Anterior cingulate cortex (tissue), 58 donors: ENCODE measurements at regions not wholly inside any gene's neighbourhood (a gene's known extent, or its start where the extent isn't known, plus 50 kb on each side); places are given as distances from the start of the nearest gene placed in this dataset.

Source experiments
- DNase-seq, 58 donors: peaks; one replicate each; lab custom pipeline; 2025; lab: John Stamatoyannopoulos, UW

- no peak for DNase-seq
These were observed 64.2 kb upstream of the TNRC6C start for GRCh38 chr17:77894126-77894956.

DNA sequence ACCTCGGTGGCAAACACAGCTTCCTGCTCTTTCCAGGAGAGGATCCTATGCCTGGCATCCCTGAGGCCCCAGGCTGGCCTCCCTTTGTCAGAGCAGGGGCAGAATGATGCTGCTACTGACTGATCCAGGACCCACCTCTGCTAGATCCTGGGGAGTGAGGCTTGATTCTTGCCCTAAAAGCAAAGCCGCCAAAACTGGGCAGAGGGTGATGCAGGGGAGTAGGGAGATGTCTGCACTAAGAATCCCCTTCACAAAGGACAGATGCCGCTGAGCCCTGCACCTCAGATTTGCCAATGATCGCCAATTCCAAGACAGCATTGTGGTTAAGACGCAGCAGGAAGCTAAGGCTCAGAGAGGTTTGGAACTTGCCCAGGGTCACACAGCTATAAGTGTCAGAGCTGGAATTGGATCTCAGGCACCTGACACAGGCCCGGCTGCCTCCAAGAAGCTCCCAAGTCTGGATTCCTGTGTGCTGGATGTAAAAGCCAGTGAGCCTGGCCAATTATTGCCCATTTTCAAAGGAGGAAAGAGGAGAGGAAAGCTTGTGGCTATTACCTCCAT, 60.7 kb upstream of the TNRC6C start:
- no peak for DNase-seq

- peak in 6 of 58 donors; percentile 10 to 54 (median 42) for DNase-seq
These were observed 59.7 kb upstream of the TNRC6C start for GRCh38 chr17:77898521-77899434.

DNA sequence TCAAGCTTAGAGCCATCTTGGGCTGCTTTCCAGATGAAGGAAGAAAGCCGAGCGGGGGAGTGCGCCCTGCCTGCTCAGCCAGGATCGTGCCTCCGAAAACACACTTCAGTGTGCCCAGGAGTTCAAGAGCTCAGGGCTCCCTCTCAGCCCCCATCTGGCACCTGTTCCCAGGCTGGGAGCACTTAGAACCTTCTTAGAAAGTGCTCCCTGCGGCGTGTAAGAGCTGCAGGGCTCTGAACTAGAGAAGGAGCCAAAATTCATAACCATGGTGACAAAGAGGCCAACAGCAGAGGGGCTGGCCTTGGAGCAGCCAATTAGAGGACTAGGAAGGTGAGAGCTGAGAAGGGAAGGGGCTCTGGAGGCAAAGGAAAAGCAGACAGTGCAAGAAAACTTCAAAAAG, 59.0 kb upstream of the TNRC6C start:
- peak in 11 of 58 donors; percentile 17 to 52 (median 33) for DNase-seq

GRCh38 chr17:77901481-77901880, 57.0 kb upstream of the TNRC6C start:
- no peak for DNase-seq

DNA sequence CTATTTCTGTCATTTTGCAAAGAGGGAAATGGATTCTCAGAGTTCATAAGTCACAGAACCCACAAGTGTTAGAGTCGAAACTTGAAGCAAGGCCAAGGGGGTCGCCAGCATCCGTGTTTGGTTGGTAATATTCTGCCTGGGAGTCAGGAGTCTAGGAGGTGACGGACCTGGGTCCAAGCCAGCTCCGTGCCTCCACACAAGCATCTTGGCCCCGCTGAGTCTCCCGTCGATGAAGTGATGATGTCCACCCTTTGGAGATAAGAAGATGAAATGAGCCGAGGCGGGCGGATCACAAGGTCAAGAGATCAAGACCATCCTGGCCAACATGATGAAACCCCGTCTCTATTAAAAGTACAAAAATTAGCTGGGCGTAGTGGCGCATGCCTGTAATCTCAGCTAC, 53.2 kb upstream of the TNRC6C start:
- no peak for DNase-seq

DNA sequence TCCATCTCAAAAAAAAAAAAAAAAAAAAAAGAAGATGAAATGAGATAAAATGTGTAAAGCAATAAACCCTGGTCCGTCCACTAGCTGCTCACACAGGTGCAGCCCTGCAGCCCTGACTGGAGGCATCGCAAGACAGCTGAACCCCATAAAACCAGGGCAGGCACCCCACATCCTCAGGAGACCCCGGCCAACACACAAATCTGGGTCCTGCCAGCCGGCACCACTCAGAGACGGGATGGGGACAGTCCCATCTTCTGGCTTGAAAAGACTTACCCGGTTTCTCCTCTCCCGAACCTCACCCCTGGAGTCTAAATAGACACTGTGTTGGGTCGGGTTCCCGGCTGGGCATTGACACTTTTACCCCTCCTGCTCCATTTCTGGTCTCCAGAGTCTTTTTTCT, 52.7 kb upstream of the TNRC6C start:
- DNase-seq: no peak

- DNase-seq: no peak
These were observed 52.1 kb upstream of the TNRC6C start for GRCh38 chr17:77906377-77906871.

GRCh38 chr17:77907497-77908461, 50.7 kb upstream of the TNRC6C start:
- DNase-seq: no peak

GRCh38 chr17:77908501-77908900, 50.0 kb upstream of the TNRC6C start:
- DNase-seq: no peak
